ENCODE measurements at regions not wholly inside any gene's neighbourhood (a gene's known extent, or its start where the extent isn't known, plus 50 kb on each side); places are given as distances from the start of the nearest gene placed in this dataset.

- no peak overlapping the region for H3K27ac ChIP-seq
- TF ChIP-seq, protein P1, sequence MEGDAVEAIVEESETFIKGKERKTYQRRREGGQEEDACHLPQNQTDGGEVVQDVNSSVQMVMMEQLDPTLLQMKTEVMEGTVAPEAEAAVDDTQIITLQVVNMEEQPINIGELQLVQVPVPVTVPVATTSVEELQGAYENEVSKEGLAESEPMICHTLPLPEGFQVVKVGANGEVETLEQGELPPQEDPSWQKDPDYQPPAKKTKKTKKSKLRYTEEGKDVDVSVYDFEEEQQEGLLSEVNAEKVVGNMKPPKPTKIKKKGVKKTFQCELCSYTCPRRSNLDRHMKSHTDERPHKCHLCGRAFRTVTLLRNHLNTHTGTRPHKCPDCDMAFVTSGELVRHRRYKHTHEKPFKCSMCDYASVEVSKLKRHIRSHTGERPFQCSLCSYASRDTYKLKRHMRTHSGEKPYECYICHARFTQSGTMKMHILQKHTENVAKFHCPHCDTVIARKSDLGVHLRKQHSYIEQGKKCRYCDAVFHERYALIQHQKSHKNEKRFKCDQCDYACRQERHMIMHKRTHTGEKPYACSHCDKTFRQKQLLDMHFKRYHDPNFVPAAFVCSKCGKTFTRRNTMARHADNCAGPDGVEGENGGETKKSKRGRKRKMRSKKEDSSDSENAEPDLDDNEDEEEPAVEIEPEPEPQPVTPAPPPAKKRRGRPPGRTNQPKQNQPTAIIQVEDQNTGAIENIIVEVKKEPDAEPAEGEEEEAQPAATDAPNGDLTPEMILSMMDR (conservative IDR thresholded peaks at IDR 0.05): no peak
Measured at GRCh38 chr4:30385650-30386049, 334.5 kb upstream of the PCDH7 start.

DNA sequence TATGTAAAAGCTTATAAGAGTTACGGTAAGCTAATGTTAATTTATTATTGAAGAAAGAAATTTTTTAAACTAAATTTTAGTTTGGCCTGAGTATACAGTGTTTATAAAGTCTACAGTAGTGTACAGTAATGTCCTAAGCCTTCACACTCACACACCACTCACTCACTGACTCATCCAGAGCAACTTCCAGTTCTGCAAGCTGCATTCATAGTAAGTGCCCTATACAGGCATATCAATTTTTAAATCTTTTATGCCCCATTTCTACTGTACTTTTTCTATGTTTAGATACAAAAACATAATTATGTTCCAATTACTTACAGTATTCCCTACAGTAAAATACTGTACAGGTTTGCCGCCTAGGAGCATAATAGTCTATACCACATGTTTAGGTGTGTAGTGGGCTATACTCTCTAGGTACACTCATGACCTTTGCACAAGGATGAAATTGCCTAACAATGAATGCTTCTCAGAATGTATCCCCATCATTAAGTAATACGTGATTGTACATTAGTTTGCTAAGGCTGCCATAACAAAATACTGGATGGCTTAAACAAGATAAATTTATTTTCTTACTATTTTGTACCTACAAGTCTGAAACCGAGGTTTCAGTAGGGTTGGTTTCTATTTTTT, 333.8 kb upstream of the PCDH7 start:
- TF ChIP-seq, protein P1 (conservative IDR thresholded peaks at IDR 0.05): no peak
- H3K27ac ChIP-seq: no peak overlapping the region

GRCh38 chr4:30395902-30396301, 324.3 kb upstream of the PCDH7 start:
- TF ChIP-seq, protein P1 (conservative IDR thresholded peaks at IDR 0.05): no peak
- H3K27ac ChIP-seq: no peak overlapping the region

GRCh38 chr4:30396772-30397475, 323.2 kb upstream of the PCDH7 start:
- no peak overlapping the region for H3K27ac ChIP-seq
- TF ChIP-seq, protein P1 (conservative IDR thresholded peaks at IDR 0.05): no peak

DNA sequence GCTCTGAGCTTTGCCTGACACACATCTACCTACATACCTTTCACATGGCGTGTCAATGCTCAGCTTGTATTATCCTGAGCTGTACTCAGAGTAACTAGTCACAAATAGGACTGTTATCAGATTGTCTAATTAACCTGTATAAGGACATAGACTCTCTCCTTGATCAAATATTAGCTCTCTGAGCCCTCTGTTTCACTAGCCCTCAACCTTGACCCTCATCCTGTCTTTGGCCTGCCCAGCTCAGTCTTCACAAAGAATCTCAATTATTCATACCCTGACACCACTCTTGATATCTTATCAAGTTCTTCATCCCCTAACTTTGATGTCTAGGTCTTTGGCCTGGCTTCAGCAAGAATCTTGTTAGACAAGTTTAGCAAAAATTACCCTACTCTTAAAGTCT, 320.7 kb upstream of the PCDH7 start:
- TF ChIP-seq, protein P1 (conservative IDR thresholded peaks at IDR 0.05): no peak
- H3K27ac ChIP-seq: no peak overlapping the region

DNA sequence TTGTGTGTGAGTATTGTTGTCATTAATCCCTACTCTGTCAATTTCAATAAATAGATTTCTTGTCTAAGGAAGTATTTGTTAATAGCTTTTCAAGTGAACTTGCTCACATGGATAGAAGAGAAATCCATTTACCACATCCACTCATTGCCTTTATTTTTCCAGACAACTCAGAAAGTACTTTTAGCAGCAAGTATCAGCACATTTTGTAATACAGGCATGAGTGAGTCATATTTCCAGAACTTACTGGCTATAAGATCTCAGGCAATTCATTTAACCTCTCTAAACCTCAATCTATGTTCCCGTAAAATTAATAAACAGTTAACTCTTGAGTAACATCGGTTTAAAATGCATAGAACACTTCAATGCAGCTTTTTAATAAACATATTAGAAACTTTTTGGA, 317.9 kb upstream of the PCDH7 start:
- TF ChIP-seq, protein P1 (conservative IDR thresholded peaks at IDR 0.05): no peak
- no peak overlapping the region for H3K27ac ChIP-seq

DNA sequence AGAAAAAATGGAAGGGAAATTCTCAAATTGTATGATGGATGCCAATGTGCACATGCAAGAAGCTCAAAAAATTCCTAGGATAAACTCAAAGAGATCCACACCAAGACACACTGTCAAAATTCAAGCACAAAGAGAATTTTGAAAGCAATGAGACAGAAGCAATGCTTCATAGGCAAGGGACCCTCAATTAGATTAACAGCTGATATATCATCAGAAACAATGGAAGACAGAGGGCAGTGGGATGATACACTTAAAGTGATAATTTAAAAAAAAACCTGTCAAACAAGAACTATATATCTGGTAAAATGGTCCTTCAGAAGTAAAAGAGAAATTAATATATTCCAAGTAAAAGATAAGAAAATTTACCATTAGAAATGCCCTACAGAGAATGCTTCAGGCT, 306.3 kb upstream of the PCDH7 start:
- TF ChIP-seq, protein P1 (conservative IDR thresholded peaks at IDR 0.05): no peak
- no peak overlapping the region for H3K27ac ChIP-seq

Measured in VCaP (cell line).